ENCODE measurements at regions not wholly inside any gene's neighbourhood (a gene's known extent, or its start where the extent isn't known, plus 50 kb on each side); places are given as distances from the start of the nearest gene placed in this dataset.

GRCh38 chr3:151673974-151674373, 59.8 kb upstream of the AADACL2 start:
- TF ChIP-seq POLR2A (IDR thresholded peaks at IDR 0.05; ENCODE audit: extremely low read depth, insufficient read length), result no peak
- TF ChIP-seq, protein P1, sequence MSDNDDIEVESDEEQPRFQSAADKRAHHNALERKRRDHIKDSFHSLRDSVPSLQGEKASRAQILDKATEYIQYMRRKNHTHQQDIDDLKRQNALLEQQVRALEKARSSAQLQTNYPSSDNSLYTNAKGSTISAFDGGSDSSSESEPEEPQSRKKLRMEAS (IDR thresholded peaks at IDR 0.05; ENCODE audit: low read depth, low read length), result no peak

Measured in NB4 (cell line).